HG03025 (cell line): ENCODE measurements at regions not wholly inside any gene's neighbourhood (a gene's known extent, or its start where the extent isn't known, plus 50 kb on each side); places are given as distances from the start of the nearest gene placed in this dataset.

ENCODE experiments used
- ATAC-seq: cut with Tn5 transposase; IDR thresholded peaks from one replicate; pipeline ENCODE4 v1.9.1; 2021; ENCODE audit warnings: mild to moderate bottlenecking, moderate library complexity; ENCODE audit not compliant: unreplicated experiment, low FRiP score

DNA sequence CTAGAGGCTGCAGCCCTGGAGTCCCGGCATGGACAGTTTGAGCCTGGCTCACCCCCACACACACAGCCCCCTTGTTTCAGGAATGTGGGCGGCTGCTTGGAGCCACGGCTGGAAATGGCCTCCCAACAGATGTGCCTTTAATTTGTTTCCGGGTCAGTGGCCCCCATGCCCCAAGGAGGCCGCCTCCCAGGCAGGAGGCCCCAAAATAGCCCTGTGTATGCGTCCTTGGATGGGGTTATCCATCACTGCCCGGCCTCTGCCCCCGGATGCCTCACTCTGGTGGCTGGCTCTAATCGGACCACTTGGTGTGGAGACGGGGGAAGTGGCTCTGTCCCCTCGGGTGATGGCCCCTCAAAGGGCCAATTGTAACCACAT, 151.9 kb upstream of the MYCN start:
- ATAC-seq = no peak

DNA sequence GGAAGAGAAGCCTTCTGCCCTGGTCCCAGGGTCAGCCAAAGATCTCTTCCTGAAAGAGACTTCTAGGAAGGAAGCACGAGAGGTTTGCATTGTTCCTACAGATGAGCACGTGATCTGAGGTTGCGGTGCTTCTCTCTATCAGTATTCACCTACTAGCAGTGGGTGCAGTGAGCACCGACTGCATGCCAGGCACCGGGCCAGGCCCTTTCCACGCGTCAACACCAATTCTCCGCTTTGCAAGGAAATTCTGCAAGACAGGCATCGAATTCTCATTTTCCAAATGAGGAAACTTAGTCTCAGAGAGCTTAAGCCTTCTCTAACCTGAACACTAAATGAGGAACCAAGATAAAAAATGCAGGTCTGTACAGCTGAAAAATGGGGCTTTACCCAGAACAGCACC, 151.5 kb upstream of the MYCN start:
- ATAC-seq = no peak

DNA sequence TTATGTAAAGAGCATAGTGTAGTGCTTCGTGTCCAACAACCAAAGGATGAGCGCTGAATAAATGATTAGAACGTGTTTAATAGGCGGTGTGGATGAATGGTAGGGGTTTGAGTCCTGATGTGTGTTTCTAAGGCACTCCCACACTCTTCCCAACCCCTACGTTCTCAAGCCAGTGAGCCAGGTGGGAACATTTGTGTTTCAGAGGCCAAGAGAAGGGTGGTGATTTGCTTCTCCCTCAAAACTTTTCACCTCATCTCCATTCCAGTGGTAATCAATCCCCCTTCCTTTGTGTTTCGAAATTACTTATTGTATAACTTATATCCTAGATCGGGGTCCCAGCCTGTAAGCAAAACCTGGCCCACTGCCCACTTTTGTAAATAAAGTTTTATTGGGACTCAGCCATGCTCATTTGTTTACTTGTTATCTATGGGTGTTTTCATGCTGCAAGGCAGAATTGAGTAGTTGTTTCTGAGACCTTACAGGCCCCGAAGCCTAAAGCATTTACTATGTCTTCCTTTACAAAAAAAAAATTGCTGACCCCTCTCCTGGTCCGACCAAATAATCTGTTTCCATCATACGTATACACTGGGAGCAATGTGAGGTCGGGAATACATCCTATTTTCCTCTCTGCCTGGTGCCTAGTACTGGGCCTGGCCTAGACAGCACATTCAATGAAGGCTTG, 150.8 kb upstream of the MYCN start:
- no peak for ATAC-seq

DNA sequence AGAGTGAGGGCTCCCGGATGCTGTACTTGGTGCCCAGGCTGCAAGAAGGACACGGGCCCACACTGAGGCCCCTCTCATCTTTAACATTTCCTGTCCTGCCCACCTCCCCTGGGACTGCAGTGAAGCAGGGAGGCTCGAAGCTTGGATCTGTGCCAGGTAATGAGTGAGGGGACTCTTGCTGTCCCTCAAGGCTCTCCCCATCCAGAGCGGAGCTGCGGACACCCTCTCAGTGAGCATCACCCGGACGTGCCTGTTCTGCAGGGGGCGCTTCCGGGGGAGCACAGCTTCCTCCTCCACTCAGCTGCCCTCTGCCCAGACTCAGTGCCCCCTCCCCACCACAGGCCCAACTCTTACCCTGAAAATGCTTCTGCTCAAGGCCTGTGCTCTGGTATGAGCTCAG, 150.0 kb upstream of the MYCN start:
- ATAC-seq = no peak

DNA sequence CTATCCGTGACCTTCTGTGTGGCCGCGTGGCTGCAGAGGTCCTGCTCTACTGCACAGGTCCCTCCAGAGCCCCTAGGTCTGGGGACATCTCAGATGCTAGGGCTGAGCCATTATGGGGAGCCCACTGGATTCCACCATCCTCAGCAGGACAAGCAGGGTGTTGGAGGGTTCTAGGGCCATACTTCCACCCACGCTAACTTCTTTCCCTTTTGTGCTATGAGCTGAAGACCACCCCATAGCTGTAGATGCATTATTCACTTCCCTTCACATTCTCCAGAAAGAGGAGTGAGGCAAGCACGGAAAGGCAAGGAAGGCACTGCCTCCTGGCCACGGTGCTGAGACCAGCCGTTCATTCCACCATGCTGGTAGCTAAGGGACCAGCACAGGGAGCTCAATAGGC, 149.5 kb upstream of the MYCN start:
- ATAC-seq = no peak

DNA sequence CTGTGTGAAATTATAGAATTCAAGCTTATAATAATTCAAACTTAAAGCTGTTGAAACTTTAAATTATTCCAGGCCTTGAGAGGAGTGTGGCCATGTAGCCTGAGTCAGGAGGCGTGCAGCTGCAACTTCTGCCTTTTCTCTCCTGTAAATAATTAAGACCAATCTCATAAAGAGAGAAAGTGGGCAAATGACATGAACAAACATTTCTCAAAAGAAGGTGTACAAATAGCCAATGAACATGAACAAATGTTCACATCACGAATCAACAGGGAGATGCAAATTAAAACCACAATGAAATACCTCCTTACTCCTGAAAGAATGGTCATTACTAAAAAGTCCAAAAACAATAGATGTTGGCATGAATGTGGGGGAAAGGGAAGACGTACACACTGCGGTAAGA, 149.1 kb upstream of the MYCN start:
- ATAC-seq = no peak

DNA sequence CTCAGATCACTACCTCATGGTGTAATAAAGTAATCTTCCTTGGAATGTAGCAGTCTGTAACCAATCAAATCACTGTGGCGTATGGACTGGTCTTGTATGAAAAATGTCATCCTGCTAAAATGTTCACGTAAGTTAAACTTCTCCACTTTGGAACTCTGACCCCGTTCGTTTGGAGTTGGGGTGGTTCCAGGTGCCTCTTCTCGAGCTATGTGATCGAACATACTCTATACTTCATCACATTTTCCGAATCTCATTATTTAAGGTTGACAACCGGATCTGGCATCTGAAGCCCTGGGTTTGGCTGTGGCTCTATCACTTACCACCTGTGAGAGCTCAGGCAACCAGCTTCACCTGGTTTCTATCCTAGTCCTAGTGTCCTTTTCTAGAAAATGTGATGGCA, 148.0 kb upstream of the MYCN start:
- no peak for ATAC-seq

DNA sequence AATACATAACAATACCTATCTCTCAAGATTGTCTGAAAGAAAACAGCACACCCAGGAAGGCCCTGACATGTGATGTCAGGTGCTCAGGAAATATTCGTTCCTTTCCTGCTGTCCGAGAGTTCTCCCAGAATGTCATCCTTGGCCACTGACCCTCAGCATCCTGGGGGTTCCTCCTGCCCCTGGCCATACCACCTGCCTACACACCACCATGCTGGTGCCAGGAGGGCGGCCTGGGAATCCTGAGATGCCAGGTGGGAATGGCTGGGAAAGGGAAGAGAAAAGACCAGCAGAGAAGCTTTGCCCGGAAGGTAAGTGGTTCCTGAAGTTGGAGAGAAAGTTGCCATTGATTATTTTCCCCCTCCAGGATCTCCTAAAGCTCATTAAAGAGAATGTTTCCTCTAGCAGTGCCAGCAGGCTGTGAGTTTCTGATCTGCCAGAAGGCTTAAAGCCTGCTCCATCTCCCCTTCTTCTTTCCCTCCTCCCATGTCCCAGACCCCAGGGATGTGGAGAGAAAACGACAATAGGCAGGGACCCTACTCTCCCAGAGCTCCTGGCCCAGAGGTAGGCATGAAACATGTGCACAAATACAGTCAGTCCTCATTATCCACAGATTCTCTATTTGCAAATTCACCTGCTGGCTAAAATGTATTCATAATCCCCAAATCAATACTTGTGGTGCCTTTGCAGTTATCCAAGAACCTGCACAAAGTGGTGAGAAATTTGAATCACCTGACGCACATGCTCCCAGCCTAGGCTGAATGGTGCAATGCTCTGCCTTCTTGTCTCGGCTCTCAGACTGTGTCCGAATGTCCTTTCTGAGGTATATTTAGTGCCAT, 147.1 kb upstream of the MYCN start:
- no peak for ATAC-seq

DNA sequence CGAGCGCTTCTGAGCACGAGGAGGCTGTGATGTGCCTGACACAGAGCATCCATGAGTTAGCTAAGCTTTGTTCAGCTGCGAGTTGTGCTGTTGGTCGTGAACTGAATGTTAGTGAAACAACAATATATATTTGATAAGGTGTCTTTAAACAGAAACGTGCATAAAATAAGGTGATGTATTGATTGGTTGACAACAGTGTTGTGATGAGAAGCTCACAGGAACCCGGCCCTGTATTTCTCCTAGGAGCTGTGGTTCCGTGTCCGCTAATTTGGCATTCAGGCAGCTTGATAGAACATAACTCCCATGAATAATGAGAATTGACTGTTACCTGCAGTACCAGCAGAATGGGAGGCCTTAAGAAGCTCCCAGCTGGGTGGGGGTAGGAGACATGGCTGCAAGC, 146.4 kb upstream of the MYCN start:
- no peak for ATAC-seq

DNA sequence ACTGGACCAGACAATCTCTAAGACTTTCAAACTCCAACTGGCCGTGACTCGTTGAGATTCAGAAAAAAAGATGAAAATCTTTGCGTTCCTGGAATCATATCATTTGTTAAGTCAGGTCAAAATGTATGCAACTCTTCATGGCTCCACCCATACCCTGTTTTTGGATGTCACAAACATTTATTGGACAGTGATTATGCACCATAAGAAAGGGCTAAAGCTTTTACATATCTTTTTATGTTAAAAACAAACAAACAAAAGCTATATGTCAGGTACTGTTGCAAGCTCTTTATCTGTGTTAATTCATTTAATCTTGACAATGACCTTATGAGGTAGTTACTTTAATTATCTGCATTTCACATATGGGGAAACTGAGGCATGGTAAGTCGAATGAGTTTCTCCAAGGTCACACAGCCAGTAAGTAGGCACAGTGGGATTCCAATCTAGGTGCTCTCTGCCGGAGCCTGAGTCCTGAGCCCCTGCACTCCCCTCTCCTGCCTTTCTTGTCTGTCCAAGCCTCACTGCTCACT, 145.7 kb upstream of the MYCN start:
- no peak for ATAC-seq

DNA sequence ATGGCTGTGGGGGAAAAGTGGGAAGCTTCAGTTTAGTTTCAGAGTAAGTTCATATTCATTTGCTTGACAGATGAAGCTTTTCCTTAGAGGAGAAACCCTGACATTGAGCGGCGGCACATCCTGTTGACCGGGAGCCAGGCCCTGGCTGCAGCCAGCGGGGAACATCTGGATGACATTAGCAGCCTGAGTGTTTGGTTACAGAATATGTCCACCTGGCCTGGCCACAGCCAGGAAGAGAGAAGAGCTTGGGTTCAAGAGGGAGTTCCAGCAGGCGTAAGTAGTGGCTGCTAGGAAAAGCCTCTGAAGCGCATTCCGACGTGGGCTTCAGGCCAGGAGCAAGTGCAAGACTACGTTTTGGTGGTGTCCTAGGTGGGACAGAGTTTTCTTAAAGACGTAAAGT, 144.9 kb upstream of the MYCN start:
- ATAC-seq = no peak

DNA sequence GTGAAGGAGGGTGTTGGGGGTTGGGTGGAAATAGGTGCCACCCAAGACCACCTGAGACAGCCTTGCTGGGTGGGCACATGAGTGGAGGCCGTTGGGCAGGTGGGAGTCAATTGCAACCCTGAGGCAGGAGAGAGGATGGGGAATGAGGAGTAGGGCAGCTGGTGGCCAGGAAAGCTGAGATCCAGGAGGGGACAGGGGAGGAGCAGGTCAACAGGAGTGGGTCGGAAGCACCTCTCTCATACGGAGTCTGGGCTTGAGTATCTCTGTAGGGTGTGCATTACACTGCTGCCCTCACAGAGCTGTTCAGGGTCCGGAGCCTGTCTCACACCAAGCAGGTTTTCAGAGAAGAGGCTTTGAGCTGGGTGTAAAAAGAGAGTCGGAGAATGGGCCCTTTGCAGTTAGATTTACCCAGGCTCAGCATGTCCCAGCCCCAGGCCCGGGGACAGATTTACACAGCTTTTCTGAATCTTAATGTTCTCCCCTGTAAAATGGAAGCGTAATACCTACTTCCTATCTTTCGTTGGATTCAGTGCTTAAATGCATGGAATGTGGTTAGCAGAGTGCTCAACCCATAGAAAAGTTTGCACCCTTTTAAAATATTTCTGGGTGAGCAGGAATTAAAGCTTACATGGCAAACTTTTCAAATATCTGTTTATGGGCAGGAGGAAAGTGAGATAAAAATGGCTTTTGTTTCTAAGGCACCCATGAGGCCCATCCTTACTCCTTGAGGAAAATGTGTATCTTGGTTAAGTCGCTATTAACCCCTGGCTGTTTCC, 144.0 kb upstream of the MYCN start:
- ATAC-seq = no peak

DNA sequence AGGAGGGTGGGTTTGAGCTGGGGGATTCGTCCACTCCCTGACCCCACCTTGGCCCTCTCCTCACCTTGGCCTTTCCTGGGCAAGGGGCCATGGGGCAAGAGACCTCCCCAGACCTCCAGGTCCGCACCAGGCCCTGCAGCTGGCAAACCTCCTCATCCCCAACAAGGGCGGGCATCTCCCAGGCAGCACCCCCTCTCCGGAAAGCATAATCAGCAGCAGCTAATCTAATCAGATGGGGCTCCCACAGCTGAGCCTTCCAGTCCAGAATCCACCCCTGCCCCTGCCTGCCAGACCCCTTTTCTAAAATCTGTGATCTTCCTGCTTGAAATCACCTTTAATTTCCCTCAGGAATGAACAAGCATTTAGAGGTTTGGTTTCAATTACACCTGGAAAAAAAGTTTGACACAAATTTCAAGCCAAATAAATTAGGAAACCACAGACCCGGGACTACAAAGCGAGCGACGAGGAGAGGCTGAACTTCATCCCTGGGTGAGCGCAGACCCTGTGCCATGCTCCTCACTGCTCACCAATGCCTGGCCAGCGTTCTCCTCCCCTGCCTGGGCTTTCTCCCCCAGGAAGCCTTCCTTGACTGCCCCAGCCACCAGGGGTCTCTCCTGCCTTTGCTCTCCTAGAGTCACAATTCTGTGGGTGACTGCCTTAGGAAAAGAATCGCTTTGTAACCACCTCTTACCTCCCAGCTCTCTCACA, 143.0 kb upstream of the MYCN start:
- ATAC-seq = no peak

DNA sequence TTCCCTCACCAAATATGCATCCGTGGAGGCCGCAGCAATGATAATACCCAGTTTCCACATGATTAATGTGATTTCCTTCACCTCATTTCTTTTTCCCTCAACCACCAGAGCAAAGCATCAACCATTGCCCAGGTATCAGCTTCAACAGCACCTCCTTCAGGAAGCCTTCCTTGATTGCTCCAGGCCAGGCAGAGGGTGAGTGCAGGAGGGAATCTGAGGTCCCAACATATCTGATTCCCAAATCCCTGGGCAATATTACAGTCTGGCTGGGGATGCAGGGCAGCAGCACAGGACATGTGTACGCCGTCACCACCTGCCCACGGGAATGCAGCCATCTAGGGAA, 142.4 kb upstream of the MYCN start:
- no peak for ATAC-seq

DNA sequence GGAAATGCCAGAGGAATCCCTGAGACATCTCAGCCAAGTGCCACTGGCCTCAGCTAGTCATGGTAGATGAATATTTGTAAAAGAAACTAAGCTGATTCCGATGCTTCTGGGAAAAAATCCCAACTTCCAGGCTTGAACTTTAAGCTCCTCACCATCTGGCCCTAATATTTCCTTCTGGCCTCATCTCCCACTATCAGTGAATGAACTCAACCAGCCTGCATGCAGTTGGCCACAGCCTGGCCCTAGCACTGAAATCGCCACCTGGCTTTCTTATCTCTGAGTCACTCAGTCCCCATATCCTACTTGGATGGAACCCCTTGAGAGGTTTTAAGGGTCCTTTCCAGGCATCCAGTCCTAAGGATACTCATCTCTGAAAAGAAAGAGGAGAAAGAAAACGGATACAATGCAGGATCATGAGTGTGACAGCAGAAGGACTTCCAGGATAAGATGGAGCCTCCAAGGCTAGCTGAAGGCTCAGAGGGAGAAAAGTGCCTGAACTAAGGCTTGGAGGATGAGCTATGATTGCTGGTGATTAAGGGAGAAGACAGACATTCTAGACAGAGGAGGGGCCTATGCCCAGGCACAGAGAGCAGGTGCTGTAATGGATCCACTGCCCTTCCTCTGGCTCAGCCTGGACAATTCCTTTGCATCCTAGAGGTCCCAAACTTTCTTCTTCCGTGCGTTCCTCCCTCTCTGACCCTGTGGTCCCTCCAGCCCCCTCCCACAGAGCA, 141.5 kb upstream of the MYCN start:
- no peak for ATAC-seq

DNA sequence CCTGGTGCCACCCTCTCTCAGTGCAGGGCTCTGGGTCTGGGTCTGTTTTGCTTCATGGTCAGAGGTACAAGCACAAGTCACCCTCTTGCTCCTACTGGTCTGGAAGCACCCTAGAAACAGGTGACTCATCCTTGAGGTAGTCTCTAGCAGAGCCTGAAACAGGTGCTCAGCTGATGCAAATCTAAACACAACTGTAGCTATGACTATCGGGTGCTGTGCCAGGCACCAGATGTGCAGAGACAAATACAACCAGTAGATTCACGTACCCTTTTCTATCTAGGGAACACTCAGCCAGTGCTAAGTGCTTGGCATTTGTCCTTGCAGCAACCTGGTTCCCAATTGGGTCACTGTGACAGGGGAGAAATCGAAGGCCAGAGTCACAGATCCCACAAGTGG, 140.9 kb upstream of the MYCN start:
- no peak for ATAC-seq

DNA sequence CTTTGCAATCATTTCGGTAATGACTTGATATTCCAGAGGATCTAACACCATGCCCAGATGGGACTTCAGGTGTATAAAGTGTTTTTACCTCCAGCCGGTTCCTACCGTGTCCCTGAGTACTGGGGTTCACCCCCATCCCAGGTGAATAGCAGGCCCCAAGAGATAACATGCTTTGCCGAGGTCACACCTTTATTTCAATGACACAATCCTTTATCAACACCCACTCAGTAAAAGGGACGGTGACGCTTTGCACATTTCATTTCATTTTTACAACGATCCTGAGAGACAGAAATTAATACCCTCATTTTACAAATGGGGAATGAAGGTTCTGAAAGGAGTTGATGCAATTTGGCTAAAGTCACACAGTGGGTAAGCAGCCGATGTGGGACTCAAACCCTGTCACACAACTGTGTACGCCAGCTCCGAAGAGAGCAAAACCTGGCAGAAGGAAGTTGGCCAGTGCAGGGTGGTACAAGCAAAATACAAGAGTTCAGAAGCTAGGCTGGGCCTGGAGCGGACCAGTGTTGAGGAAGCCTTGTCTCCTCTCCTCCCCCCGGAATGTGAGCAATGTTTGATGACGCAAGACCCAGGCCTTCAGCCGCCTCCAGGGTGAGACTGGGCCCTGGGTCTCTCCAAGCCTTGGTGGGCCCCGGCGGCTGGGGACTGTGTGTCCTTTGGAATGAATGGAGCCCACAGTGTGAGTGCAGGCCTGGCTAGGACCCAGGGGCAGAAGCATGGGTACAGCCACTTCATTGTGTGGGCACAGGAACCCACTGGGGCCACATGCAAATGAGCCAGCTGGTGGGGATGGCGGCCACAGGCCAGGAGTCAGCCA, 139.6 kb upstream of the MYCN start:
- no peak for ATAC-seq

DNA sequence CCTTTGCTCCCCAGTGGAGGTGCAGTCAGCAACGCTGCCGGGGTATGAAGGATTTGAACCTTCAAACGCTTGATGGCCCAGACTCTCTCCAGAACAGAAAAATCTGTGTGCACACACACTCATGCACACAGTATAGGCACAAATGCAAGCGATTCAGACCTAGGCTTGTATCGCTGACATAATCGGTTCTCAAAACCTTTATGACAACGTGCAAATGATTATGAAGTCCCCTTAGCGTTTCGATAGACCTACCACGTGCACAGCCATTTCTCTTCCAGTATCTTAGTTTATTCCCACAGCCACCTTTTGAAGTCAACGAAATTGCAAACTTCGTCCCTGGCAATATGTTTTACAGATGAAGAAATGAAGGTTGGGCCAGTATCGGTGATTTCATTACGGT, 138.9 kb upstream of the MYCN start:
- no peak for ATAC-seq

DNA sequence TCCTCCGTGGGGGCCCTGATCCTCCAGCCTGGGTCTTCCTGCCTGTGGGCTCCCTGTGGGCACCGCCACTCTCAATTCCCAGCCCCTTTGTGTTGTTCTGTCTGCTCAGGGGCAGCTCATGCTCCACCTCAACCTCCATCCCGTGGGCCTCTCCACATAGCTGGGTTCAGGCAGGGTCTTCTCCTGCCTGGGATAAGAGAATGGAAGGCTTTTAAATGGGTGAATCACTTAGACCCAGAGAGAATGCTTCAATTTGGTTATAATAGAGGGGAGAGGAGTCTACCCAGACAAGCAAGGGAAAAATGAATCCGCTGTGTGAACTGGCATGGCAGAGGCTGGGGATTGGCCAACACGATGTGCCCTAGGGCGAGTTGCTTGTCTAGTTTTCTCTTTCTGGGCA, 138.4 kb upstream of the MYCN start:
- ATAC-seq = no peak
